ENCODE measurements at regions not wholly inside any gene's neighbourhood (a gene's known extent, or its start where the extent isn't known, plus 50 kb on each side); places are given as distances from the start of the nearest gene placed in this dataset.

GRCh38 chr1:38137164-38137563 lies 90.6 kb upstream of the POU3F1 start (continued):
- TF ChIP-seq EGR1 (IDR thresholded peaks at IDR 0.05; ENCODE audit: low read depth) (no peak), EZH2 (IDR thresholded peaks at IDR 0.05) (no peak), YY1 (IDR thresholded peaks at IDR 0.05; ENCODE audit: extremely low read depth, insufficient replicate concordance, low read depth, low read length) (no peak), EZH2phosphoT487 (IDR thresholded peaks at IDR 0.05; ENCODE audit: borderline replicate concordance) (no peak), POLR2A (IDR thresholded peaks at IDR 0.05; ENCODE audit: borderline replicate concordance, extremely low read depth, insufficient read depth, insufficient read length) (no peak), ZNF274 (IDR thresholded peaks at IDR 0.05; ENCODE audit: low read depth, low read length) (no peak)

- Histone ChIP-seq H3K9ac (ENCODE audit: low read length) (no peak overlapping the region), H3K79me2 (ENCODE audit: insufficient read depth, low read length) (no peaks in the 10 kb centered on the region), H3K4me3 (replicated peaks in 1 of 2; ENCODE audit: low read depth in 1 of 2, low read length in 2 of 2) (no peak overlapping the region), H2AFZ (ENCODE audit: low read depth, low read length, poor library complexity, severe bottlenecking) (no peak overlapping the region), H3K27ac (ENCODE audit: low read depth, low read length) (no peak overlapping the region), H3K4me2 (ENCODE audit: low read length) (no peak overlapping the region), H3K9me2 (ENCODE audit: insufficient read depth) (no peaks in the 10 kb centered on the region), H4K20me1 (ENCODE audit: insufficient read depth) (no peaks in the 10 kb centered on the region), H3K27me3 (ENCODE audit: insufficient read depth, low read length) (peaks cover 16% of the 10 kb centered on the region; the same call in 1 of the 2 replicates), H3K36me3 (ENCODE audit: control insufficient read depth in 1 of 2, insufficient read depth in 2 of 2, low read length in 2 of 2) (no peaks in the 10 kb centered on the region), H3K4me1 (ENCODE audit: control insufficient read depth in 1 of 2, insufficient read depth in 2 of 2, low read length in 2 of 2) (peaks cover 8 to 13% of the 10 kb centered on the region in 2 experiments), H3K9me3 (ENCODE audit: control insufficient read depth in 1 of 2, insufficient read depth in 1 of 2, low read depth in 1 of 2, low read length in 2 of 2) (no peaks in the 10 kb centered on the region)
- BruUV-seq (replicated peaks) = no TSS peak
- intact Hi-C loops (cut with micrococcal nuclease) = no loop called here
- ATAC-seq (no peak), DNase-seq (ENCODE audit: low read depth, low spot score) (no peak)
- CTCF ChIA-PET = no interaction called here
- no peak for TF ChIP-seq JUND (IDR thresholded peaks at IDR 0.05)
- TF ChIP-seq EZH2phosphoT487 (IDR thresholded peaks at IDR 0.05; ENCODE audit: borderline replicate concordance) = no peak
- no peak for TF ChIP-seq ZBTB33 (IDR thresholded peaks at IDR 0.05; ENCODE audit: extremely low read depth, insufficient replicate concordance, low read length)
- TF ChIP-seq EZH2 (IDR thresholded peaks at IDR 0.05) = no peak
- no peak for TF ChIP-seq CEBPB (IDR thresholded peaks at IDR 0.05; ENCODE audit: low read depth)
- no peak for TF ChIP-seq SIN3A (IDR thresholded peaks at IDR 0.05; ENCODE audit: low read depth)
- POLR2A ChIA-PET = no interaction called here
- RAD21 ChIA-PET (ENCODE audit: low non-redundant PET in 1 of 2, low total read pairs in 2 of 2, uncharacterized antibody in 2 of 2, unreplicated experiment in 2 of 2) = no interaction called here
These were observed 89.2 kb upstream of the POU3F1 start for GRCh38 chr1:38135625-38136414.
